ENCODE measurements at regions not wholly inside any gene's neighbourhood (a gene's known extent, or its start where the extent isn't known, plus 50 kb on each side); places are given as distances from the start of the nearest gene placed in this dataset.

- H3K4me3 ChIP-seq = no peak overlapping the region
- peaks cover 3% of the 10 kb centered on the region for H3K27me3 ChIP-seq (replicated peaks; ENCODE audit: insufficient read depth)
- 93% methylated on average over 13 of the region's 13 CpGs for WGBS
- TF ChIP-seq CTCF (IDR thresholded peaks at IDR 0.05) = no peak
- no peak for TF ChIP-seq POLR2A (IDR thresholded peaks at IDR 0.05)
- TF ChIP-seq POLR2AphosphoS5 (IDR thresholded peaks at IDR 0.05) = no peak
- no peak for DNase-seq (ENCODE audit: low spot score)
- no peaks in the 10 kb centered on the region for H3K36me3 ChIP-seq
- H3K4me1 ChIP-seq (replicated peaks) = no peaks in the 10 kb centered on the region
- no peak overlapping the region for H3K27ac ChIP-seq
- no peaks in the 10 kb centered on the region for H3K9me3 ChIP-seq
- intact Hi-C loops (cut with DNase I) = loop anchor here (10.0 kb wide), 1 partner anchor 945 kb away; no protein-coding TSS in a partner anchor
Measured at GRCh38 chr2:219739866-219740440, 112.5 kb downstream of the SLC4A3 start.

GRCh38 chr2:219743548-219743947 is 116.1 kb downstream of the SLC4A3 start:
- Histone ChIP-seq H3K27ac (no peak overlapping the region), H3K36me3 (no peaks in the 10 kb centered on the region), H3K4me1 (replicated peaks) (no peaks in the 10 kb centered on the region), H3K9me3 (no peaks in the 10 kb centered on the region), H3K4me3 (no peak overlapping the region), H3K27me3 (replicated peaks; ENCODE audit: insufficient read depth) (peaks cover 3% of the 10 kb centered on the region)
- TF ChIP-seq POLR2AphosphoS5 (IDR thresholded peaks at IDR 0.05) = no peak
- no peak for TF ChIP-seq CTCF (IDR thresholded peaks at IDR 0.05)
- TF ChIP-seq POLR2A (IDR thresholded peaks at IDR 0.05) = no peak
- WGBS = 56% methylated on average over 1 of the region's 1 CpG
- no peak for DNase-seq (ENCODE audit: low spot score)
- intact Hi-C loops (cut with DNase I) = no loop called here

DNA sequence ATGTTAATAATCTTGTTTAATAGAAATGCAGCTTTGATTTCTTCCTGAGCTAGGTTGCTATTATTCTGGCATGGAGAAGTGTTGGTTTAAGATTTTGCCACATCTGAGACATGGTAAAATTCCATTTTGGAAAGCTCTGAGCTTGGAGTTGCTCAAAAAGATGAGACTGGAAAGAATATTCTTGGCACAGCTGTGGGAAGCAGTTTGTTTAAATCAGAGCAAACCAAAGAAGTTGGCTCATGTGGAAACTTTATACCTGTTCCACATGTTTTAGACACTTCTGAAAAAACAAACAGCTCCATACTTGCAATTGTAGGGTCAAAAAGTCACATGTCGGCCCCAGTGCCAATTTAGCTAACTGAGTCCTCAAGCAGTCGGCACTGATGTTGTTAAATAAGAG is 116.6 kb downstream of the SLC4A3 start:
- no peaks in the 10 kb centered on the region for H3K9me3 ChIP-seq
- H3K27ac ChIP-seq = no peak overlapping the region
- TF ChIP-seq CTCF (IDR thresholded peaks at IDR 0.05) (no peak), POLR2A (IDR thresholded peaks at IDR 0.05) (no peak), POLR2AphosphoS5 (IDR thresholded peaks at IDR 0.05) (no peak)
- H3K36me3 ChIP-seq = no peaks in the 10 kb centered on the region
- no peaks in the 10 kb centered on the region for H3K4me1 ChIP-seq (replicated peaks)
- no peak overlapping the region for H3K4me3 ChIP-seq
- no peak for DNase-seq (ENCODE audit: low spot score)
- peaks cover 1% of the 10 kb centered on the region for H3K27me3 ChIP-seq (replicated peaks; ENCODE audit: insufficient read depth)
- intact Hi-C loops (cut with DNase I) = no loop called here
- WGBS = 16% methylated on average over 2 of the region's 2 CpGs

DNA sequence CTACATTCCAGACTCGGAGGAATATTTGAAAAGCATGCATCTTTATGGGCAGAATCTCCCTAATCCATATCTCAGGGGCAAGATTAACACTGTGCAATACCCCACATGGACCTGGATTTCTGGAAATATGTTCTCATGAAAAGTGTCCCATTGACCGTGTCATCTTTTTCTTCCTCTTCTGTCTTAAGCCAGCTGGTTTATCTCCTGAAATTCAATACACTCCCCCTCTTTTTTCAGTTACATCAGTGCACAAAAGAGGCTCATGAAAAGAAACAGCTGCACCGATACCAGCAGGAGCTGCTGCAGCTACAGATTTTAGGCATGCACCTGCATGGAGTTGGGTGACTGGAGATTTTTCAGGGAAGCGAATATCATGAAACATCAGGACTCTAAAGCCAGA is 117.2 kb downstream of the SLC4A3 start:
- Histone ChIP-seq H3K36me3 (no peaks in the 10 kb centered on the region), H3K4me3 (no peak overlapping the region), H3K9me3 (no peaks in the 10 kb centered on the region), H3K27ac (no peak overlapping the region), H3K27me3 (replicated peaks; ENCODE audit: insufficient read depth) (peaks cover 1% of the 10 kb centered on the region), H3K4me1 (replicated peaks) (no peaks in the 10 kb centered on the region)
- no peak for DNase-seq (ENCODE audit: low spot score)
- intact Hi-C loops (cut with DNase I) = no loop called here
- 41% methylated on average over 4 of the region's 4 CpGs for WGBS
- no peak for TF ChIP-seq POLR2A (IDR thresholded peaks at IDR 0.05)
- TF ChIP-seq CTCF (IDR thresholded peaks at IDR 0.05) = no peak
- TF ChIP-seq POLR2AphosphoS5 (IDR thresholded peaks at IDR 0.05) = no peak

DNA sequence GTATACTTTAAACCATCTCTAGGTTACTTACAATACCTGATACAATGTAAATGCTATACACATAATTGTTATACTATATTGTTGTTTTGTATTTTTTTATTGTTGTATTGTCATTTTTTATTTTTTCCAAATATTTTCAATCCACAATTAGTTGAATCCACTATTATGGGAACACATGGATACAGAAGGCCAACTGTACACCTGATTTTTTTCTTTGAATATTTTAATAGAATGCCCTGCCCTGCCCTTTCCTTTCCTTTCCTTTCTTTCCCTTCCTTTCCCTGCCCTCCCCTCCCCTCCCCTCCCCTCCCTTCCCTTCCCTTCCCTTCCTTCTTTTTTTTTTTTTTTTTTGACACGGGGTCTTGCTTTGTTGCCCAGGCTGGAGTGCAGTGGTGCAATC is 120.2 kb downstream of the SLC4A3 start:
- TF ChIP-seq POLR2AphosphoS5 (IDR thresholded peaks at IDR 0.05) = no peak
- TF ChIP-seq CTCF (IDR thresholded peaks at IDR 0.05) = no peak
- no peak for TF ChIP-seq POLR2A (IDR thresholded peaks at IDR 0.05)
- intact Hi-C loops (cut with DNase I) = no loop called here
- DNase-seq (ENCODE audit: low spot score) = no peak
- 93% methylated on average over 1 of the region's 1 CpG for WGBS
- Histone ChIP-seq H3K4me1 (replicated peaks) (no peaks in the 10 kb centered on the region), H3K9me3 (no peaks in the 10 kb centered on the region), H3K27me3 (replicated peaks; ENCODE audit: insufficient read depth) (no peaks in the 10 kb centered on the region), H3K36me3 (no peaks in the 10 kb centered on the region), H3K27ac (no peak overlapping the region), H3K4me3 (no peak overlapping the region)
